Transverse colon (tissue), 4 donors: ENCODE measurements at regions not wholly inside any gene's neighbourhood (a gene's known extent, or its start where the extent isn't known, plus 50 kb on each side); places are given as distances from the start of the nearest gene placed in this dataset.
"Not testable (repeated sequence)": the region's sequence is repeated elsewhere in the genome, so short reads cannot be mapped to it uniquely, and the experiment has no call there.

Experiments used
- DNase-seq: peaks from one replicate; pipeline ENCODE4 v3.0.0-alpha.2; 2019
- H3K27ac ChIP-seq, 4 donors: fragments of 200-600 bp; sonication (generic); 2 replicates each; pipeline ENCODE4 v1.5.1; 2016 to 2018; ENCODE audit warnings: inconsistent platforms in 4 of 4
- H3K27me3 ChIP-seq: fragments of 200-600 bp; sonication (generic); 2 replicates; pipeline ENCODE4 v1.5.1; 2017; ENCODE audit warnings: inconsistent platforms
- H3K36me3 ChIP-seq, 4 donors: fragments of 200-600 bp; sonication (generic); 2 replicates each; pipeline ENCODE4 v1.5.1; 2017 to 2019; ENCODE audit warnings: inconsistent platforms in 4 of 4
- H3K4me1 ChIP-seq, 4 donors: fragments of 200-600 bp; sonication (generic); 2 replicates each; pipeline ENCODE4 v1.5.1; 2017 to 2020; ENCODE audit warnings: inconsistent platforms in 4 of 4
- H3K4me3 ChIP-seq, 4 donors: fragments of 200-600 bp; sonication (generic); 1 replicate in 1 of 4; 2 replicates in 3 of 4; pipeline versions ENCODE4 v1.5.1 to v1.6.1; 2017 to 2019; ENCODE audit warnings: inconsistent platforms in 4 of 4
- H3K9me3 ChIP-seq, 2 donors: fragments of 200-600 bp; sonication (generic); 2 replicates each; pipeline ENCODE4 v1.5.1; 2017 to 2019; ENCODE audit warnings: inconsistent platforms in 2 of 2
- WGBS, 2 donors: methylation state at CpG; one replicate each; pipeline ENCODE4 v1.1.5; 2018; ENCODE audit warnings: low coverage in 1 of 2; 5-methylcytosine and 5-hydroxymethylcytosine counted together
- in situ Hi-C, 4 donors: fragments of 200-750 bp; cut with MboI; loops; one replicate each; pipeline versions ENCODE4 v1.15.0 to v1.15.1; 2017; ENCODE audit warnings: low sequenced_read_pairs in 3 of 4, low pct_ligation_motif_present in 1 of 4, low pct_unique_long_range_greater_than_20kb in 1 of 4
- intact Hi-C: fragments of 100-400 bp; cut with DNase I; formaldehyde crosslinking; loops from one replicate; pipeline ENCODE4 v1.15.1; 2023; ENCODE audit warnings: low total_unique reads

GRCh38 chr1:146556405-146556804 is 327.6 kb upstream of the NOTCH2NLA start:
- DNase-seq, H3K36me3 ChIP-seq, in situ Hi-C loops, H3K27ac ChIP-seq, H3K9me3 ChIP-seq, H3K4me1 ChIP-seq, H3K27me3 ChIP-seq, intact Hi-C loops, H3K4me3 ChIP-seq: not testable (repeated sequence)
- WGBS, 2 donors = 65% methylated on average over 2 of the region's 7 CpGs; no CpG with 5 or more reads in 1 of the 2 donors

- intact Hi-C loops, H3K27me3 ChIP-seq, H3K4me1 ChIP-seq, H3K27ac ChIP-seq, H3K9me3 ChIP-seq, H3K36me3 ChIP-seq, in situ Hi-C loops, H3K4me3 ChIP-seq, DNase-seq: not testable (repeated sequence)
- WGBS, 2 donors = 60% methylated on average over 1 of the region's 3 CpGs; no CpG with 5 or more reads in 1 of the 2 donors
Measured at GRCh38 chr1:146552414-146552813, 323.6 kb upstream of the NOTCH2NLA start.

- H3K27me3 ChIP-seq, DNase-seq, H3K36me3 ChIP-seq, intact Hi-C loops, H3K4me3 ChIP-seq, H3K4me1 ChIP-seq, H3K27ac ChIP-seq, in situ Hi-C loops, H3K9me3 ChIP-seq: not testable (repeated sequence)
- WGBS, 2 donors = 80% methylated on average over 1 of the region's 9 CpGs; no CpG with 5 or more reads in 1 of the 2 donors
Measured at GRCh38 chr1:146548684-146549083, 319.9 kb upstream of the NOTCH2NLA start.

- 100% methylated on average over 1 of the region's 1 CpG; no CpG with 5 or more reads in 1 of the 2 donors for WGBS, 2 donors
- H3K4me1 ChIP-seq, intact Hi-C loops, H3K4me3 ChIP-seq, H3K36me3 ChIP-seq, DNase-seq, H3K9me3 ChIP-seq, H3K27ac ChIP-seq, H3K27me3 ChIP-seq, in situ Hi-C loops: not testable (repeated sequence)
Measured at GRCh38 chr1:146546189-146546588, 317.4 kb upstream of the NOTCH2NLA start.

- H3K4me3 ChIP-seq, H3K36me3 ChIP-seq, H3K27ac ChIP-seq, H3K4me1 ChIP-seq, intact Hi-C loops, H3K9me3 ChIP-seq, H3K27me3 ChIP-seq, DNase-seq, in situ Hi-C loops: not testable (repeated sequence)
- 80 to 100% methylated on average over 1 of the region's 2 CpGs for WGBS, 2 donors
Measured at GRCh38 chr1:146537775-146538373, 309.1 kb upstream of the NOTCH2NLA start.

DNA sequence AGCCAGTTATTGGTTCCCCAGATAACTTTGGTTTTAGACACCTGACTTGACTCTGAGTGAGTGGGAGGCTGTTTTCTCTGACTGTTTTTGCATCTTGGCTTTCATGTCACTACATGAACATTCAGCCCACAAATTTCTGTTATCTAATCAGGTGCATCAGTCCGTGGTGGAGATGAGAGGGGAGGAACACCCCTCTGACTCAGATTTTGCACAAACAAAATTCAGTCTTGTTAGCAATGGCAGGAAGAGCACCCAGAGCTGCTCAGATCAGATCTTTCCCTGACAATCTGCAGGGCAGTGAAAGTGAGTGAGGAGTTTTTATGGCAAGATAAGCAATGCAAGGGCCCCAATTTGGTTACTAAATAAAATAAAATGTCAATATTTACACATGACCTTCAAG is 307.2 kb upstream of the NOTCH2NLA start:
- H3K27ac ChIP-seq, H3K9me3 ChIP-seq, H3K4me1 ChIP-seq, in situ Hi-C loops, DNase-seq, H3K4me3 ChIP-seq, H3K36me3 ChIP-seq, H3K27me3 ChIP-seq, intact Hi-C loops: not testable (repeated sequence)
- no CpG with 5 or more reads among the region's 1 CpG for WGBS, 2 donors

DNA sequence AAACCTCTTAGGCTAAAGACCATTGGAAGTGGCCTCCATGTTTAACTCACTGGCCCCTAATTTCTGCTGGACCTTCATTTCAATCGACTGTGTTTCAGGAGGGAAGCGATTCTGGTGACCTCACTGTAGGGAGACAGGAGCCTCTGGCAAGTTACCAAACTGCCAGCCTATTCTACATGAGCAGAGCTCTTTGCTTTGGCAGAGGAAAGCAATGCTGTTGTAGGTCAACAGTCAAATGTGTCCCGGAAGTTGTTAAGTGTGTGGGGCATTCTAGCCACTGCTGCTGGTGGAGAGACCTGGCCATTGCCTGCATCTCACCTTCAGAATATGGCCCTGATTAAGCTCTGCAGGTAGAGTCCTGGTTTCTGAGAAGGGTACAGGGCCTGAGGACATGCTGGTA is 306.8 kb upstream of the NOTCH2NLA start:
- no CpG with 5 or more reads among the region's 3 CpGs for WGBS, 2 donors
- intact Hi-C loops, H3K36me3 ChIP-seq: not testable (repeated sequence)

GRCh38 chr1:146530958-146531357 is 302.1 kb upstream of the NOTCH2NLA start:
- H3K4me3 ChIP-seq, in situ Hi-C loops, H3K4me1 ChIP-seq, intact Hi-C loops, H3K27me3 ChIP-seq, H3K9me3 ChIP-seq, H3K27ac ChIP-seq, DNase-seq, H3K36me3 ChIP-seq: not testable (repeated sequence)
- no CpG with 5 or more reads among the region's 6 CpGs for WGBS, 2 donors

More for the DNA sequence above, 306.8 kb upstream of the NOTCH2NLA start:
- H3K9me3 ChIP-seq, H3K27me3 ChIP-seq, H3K4me1 ChIP-seq, in situ Hi-C loops, H3K27ac ChIP-seq, DNase-seq, H3K4me3 ChIP-seq: not testable (repeated sequence)

GRCh38 chr1:146522812-146523211 is 294.0 kb upstream of the NOTCH2NLA start:
- intact Hi-C loops = not testable (repeated sequence)

GRCh38 chr1:146522345-146522744 is 293.5 kb upstream of the NOTCH2NLA start:
- DNase-seq, H3K4me1 ChIP-seq, in situ Hi-C loops, intact Hi-C loops, H3K27ac ChIP-seq, H3K9me3 ChIP-seq, H3K4me3 ChIP-seq, H3K36me3 ChIP-seq, H3K27me3 ChIP-seq: not testable (repeated sequence)
- no CpG with 5 or more reads among the region's 6 CpGs for WGBS, 2 donors

More at GRCh38 chr1:146522812-146523211, 294.0 kb upstream of the NOTCH2NLA start:
- WGBS, 2 donors = no CpG with 5 or more reads among the region's 4 CpGs
- in situ Hi-C loops, H3K4me3 ChIP-seq, H3K9me3 ChIP-seq, H3K27ac ChIP-seq, H3K27me3 ChIP-seq, DNase-seq, H3K36me3 ChIP-seq, H3K4me1 ChIP-seq: not testable (repeated sequence)

DNA sequence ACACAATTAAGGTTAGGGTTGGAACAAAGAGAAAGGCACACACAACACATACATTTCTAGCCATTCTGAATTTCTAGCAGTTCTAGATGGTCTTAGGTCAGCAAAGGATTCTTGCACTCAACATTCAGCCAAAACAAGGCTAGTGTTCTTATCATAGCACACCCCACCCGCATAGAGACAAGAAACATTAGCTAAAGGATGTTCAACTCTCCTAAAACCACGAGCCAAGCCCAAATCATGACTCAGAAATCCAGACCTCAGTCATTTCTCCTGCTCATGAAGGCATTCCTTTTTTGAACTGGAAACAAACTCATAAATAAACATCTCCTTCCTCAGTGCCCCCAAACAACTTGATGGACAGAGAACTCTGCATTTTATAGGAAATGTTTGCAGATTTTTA is 293.0 kb upstream of the NOTCH2NLA start:
- H3K4me1 ChIP-seq, in situ Hi-C loops, H3K9me3 ChIP-seq, H3K27ac ChIP-seq, H3K4me3 ChIP-seq, H3K27me3 ChIP-seq, intact Hi-C loops, DNase-seq, H3K36me3 ChIP-seq: not testable (repeated sequence)
- WGBS, 2 donors = no CpG with 5 or more reads among the region's 2 CpGs
